ENCODE measurements at regions not wholly inside any gene's neighbourhood (a gene's known extent, or its start where the extent isn't known, plus 50 kb on each side); places are given as distances from the start of the nearest gene placed in this dataset.

- no peak for TF ChIP-seq EZH2 (IDR thresholded peaks at IDR 0.05; ENCODE audit: low read depth, low read length, severe bottlenecking)
- TF ChIP-seq, protein P1, sequence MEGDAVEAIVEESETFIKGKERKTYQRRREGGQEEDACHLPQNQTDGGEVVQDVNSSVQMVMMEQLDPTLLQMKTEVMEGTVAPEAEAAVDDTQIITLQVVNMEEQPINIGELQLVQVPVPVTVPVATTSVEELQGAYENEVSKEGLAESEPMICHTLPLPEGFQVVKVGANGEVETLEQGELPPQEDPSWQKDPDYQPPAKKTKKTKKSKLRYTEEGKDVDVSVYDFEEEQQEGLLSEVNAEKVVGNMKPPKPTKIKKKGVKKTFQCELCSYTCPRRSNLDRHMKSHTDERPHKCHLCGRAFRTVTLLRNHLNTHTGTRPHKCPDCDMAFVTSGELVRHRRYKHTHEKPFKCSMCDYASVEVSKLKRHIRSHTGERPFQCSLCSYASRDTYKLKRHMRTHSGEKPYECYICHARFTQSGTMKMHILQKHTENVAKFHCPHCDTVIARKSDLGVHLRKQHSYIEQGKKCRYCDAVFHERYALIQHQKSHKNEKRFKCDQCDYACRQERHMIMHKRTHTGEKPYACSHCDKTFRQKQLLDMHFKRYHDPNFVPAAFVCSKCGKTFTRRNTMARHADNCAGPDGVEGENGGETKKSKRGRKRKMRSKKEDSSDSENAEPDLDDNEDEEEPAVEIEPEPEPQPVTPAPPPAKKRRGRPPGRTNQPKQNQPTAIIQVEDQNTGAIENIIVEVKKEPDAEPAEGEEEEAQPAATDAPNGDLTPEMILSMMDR (IDR thresholded peaks at IDR 0.05; ENCODE audit: control extremely low read depth in 1 of 3, insufficient read depth in 1 of 3, low read depth in 1 of 3, low read length in 3 of 3) = no peak
- no peak for TF ChIP-seq CBX5 (IDR thresholded peaks at IDR 0.05; ENCODE audit: low read depth, low read length)
- no peak for TF ChIP-seq POLR2A (IDR thresholded peaks at IDR 0.05; ENCODE audit: control extremely low read depth in 1 of 2, low read depth in 2 of 2, low read length in 2 of 2)
- TF ChIP-seq, protein P2, sequence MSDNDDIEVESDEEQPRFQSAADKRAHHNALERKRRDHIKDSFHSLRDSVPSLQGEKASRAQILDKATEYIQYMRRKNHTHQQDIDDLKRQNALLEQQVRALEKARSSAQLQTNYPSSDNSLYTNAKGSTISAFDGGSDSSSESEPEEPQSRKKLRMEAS (IDR thresholded peaks at IDR 0.05) = no peak
- no peak for TF ChIP-seq SRF (IDR thresholded peaks at IDR 0.05; ENCODE audit: low read depth, low read length)
- TF ChIP-seq, protein P3, sequence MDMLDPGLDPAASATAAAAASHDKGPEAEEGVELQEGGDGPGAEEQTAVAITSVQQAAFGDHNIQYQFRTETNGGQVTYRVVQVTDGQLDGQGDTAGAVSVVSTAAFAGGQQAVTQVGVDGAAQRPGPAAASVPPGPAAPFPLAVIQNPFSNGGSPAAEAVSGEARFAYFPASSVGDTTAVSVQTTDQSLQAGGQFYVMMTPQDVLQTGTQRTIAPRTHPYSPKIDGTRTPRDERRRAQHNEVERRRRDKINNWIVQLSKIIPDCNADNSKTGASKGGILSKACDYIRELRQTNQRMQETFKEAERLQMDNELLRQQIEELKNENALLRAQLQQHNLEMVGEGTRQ (IDR thresholded peaks at IDR 0.05; ENCODE audit: low read length) = no peak
- no peak for TF ChIP-seq EGR1 (IDR thresholded peaks at IDR 0.05; ENCODE audit: borderline replicate concordance, low read depth, low read length)
- no peak for TF ChIP-seq ATF2 (IDR thresholded peaks at IDR 0.05; ENCODE audit: low read length)
Observed at GRCh38 chr1:81392526-81393226, 408.1 kb upstream of the ADGRL2 start.

All from H1 (cell line).